Panc1 (cell line): ENCODE measurements at regions not wholly inside any gene's neighbourhood (a gene's known extent, or its start where the extent isn't known, plus 50 kb on each side); places are given as distances from the start of the nearest gene placed in this dataset.

Source experiments
- ATAC-seq: fragments of 200-7000 bp; cut with Tn5 transposase; 2 replicates; pipeline ENCODE4 v1.9.1; 2020; ENCODE audit warnings: mild to moderate bottlenecking, moderate library complexity
- BruUV-seq: library from RNA; stranded (reverse); fragments of 400-500 nt; replicated peaks from 2 replicates; lab custom pipeline; 2021; lab: Mats Ljungman, UMichigan
- CTCF ChIA-PET: fragments of 300-600 bp; sonication (Branson Sonifier 250); formaldehyde crosslinking; loops from one replicate; lab custom pipeline; 2022; ENCODE audit warnings: antibody characterized with exemption; lab: Charles Lee
- POLR2A ChIA-PET: fragments of 300-600 bp; sonication (Branson Sonifier 250); formaldehyde crosslinking; loops from one replicate; lab custom pipeline; 2022; ENCODE audit warnings: antibody characterized with exemption; lab: Charles Lee
- DNase-seq: peaks from one replicate; pipeline ENCODE4 v3.0.0-alpha.2; 2010; ENCODE audit warnings: low read depth, low spot score
- H3K27ac ChIP-seq: 2 replicates; pipeline ENCODE4 v1.5.1; 2011; ENCODE audit warnings: mild to moderate bottlenecking, low read length, inconsistent platforms
- H3K27me3 ChIP-seq: fragments of 200-500 bp; sonication (Bioruptor generic); 2 replicates; pipeline ENCODE4 v1.6.0; 2014; ENCODE audit warnings: low read length, inconsistent platforms; ENCODE audit not compliant: control insufficient read depth, insufficient read depth
- H3K36me3 ChIP-seq: fragments of 200-500 bp; sonication (Bioruptor generic); 2 replicates; pipeline ENCODE4 v1.5.1; 2014; ENCODE audit warnings: inconsistent platforms, mild to moderate bottlenecking, low read length, moderate library complexity; ENCODE audit not compliant: control insufficient read depth, insufficient read depth
- H3K4me1 ChIP-seq: 2 replicates; pipeline ENCODE4 v1.5.1; 2011; ENCODE audit warnings: inconsistent platforms, mild to moderate bottlenecking, low read length, moderate library complexity; ENCODE audit not compliant: control insufficient read depth, insufficient read depth
- H3K4me3 ChIP-seq, 2 experiments: 2 replicates each; pipeline ENCODE4 v1.5.1; 2011 to 2012; ENCODE audit warnings: low read depth in 2 of 2, low read length in 2 of 2, mild to moderate bottlenecking in 2 of 2, inconsistent platforms in 1 of 2, moderate library complexity in 1 of 2
- H3K9me3 ChIP-seq: fragments of 200-500 bp; sonication (Bioruptor generic); 2 replicates; pipeline ENCODE4 v1.5.1; 2014; ENCODE audit warnings: low read depth, mild to moderate bottlenecking, inconsistent platforms, low read length, moderate library complexity; ENCODE audit not compliant: control insufficient read depth, insufficient read depth
- POLR2AphosphoS5 ChIP-seq: IDR thresholded peaks from 2 replicates; pipeline ENCODE4 v1.6.1; 2012; ENCODE audit warnings: mild to moderate bottlenecking, low read depth, low read length, moderate library complexity
- SIN3A ChIP-seq: IDR thresholded peaks from 2 replicates; pipeline ENCODE4 v1.6.1; 2012; ENCODE audit warnings: low read depth, mild to moderate bottlenecking, low read length, moderate library complexity, borderline replicate concordance; ENCODE audit not compliant: insufficient read depth
- TCF7L2 ChIP-seq: IDR thresholded peaks from 2 replicates; pipeline ENCODE4 v1.6.1; 2011; ENCODE audit warnings: mild to moderate bottlenecking, low read depth, low read length, inconsistent platforms
- in situ Hi-C: cut with HindIII; loops from 2 replicates; pipeline ENCODE4 v1.10.0; 2016; ENCODE audit warnings: low sequenced_read_pairs, low pct_unique_long_range_greater_than_20kb
- intact Hi-C: fragments of 100-400 bp; cut with micrococcal nuclease; formaldehyde crosslinking; loops from one replicate; pipeline ENCODE4 v1.10.0; 2022; ENCODE audit not compliant: unreplicated experiment
- TF ChIP-seq, protein P1 (sequence below): fragments of 450-650 bp; IDR thresholded peaks from 2 replicates; pipeline ENCODE4 v1.5.1; 2017; ENCODE audit warnings: mild to moderate bottlenecking
- TF ChIP-seq, protein P2 (sequence below), 2 experiments: IDR thresholded peaks; 2 replicates each; pipeline ENCODE4 v1.6.1; 2011 to 2012; ENCODE audit warnings: low read depth in 2 of 2, control low read depth in 1 of 2, low read length in 1 of 2, mild to moderate bottlenecking in 1 of 2, moderate library complexity in 1 of 2; ENCODE audit not compliant: insufficient read depth in 1 of 2

DNA sequence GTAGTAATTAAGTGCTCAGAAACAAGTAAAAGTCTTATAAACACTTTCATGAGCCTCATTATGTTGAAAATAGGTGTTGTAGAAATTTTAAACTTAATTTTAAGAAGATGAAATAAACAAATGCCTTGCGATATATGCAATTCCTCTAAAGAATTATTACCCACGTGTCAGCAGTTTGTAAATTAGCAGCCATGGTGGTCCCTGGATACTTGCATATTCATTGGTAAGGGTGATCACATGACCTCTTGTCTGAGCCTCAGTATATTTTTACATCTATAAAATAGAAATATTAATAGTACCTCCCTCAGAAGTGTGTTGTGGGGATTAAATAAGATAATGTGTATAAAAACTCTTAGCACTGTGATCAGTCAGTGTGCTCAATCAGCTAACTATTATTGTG, 141.5 kb upstream of the SVIL start:
- TF ChIP-seq, protein P1, sequence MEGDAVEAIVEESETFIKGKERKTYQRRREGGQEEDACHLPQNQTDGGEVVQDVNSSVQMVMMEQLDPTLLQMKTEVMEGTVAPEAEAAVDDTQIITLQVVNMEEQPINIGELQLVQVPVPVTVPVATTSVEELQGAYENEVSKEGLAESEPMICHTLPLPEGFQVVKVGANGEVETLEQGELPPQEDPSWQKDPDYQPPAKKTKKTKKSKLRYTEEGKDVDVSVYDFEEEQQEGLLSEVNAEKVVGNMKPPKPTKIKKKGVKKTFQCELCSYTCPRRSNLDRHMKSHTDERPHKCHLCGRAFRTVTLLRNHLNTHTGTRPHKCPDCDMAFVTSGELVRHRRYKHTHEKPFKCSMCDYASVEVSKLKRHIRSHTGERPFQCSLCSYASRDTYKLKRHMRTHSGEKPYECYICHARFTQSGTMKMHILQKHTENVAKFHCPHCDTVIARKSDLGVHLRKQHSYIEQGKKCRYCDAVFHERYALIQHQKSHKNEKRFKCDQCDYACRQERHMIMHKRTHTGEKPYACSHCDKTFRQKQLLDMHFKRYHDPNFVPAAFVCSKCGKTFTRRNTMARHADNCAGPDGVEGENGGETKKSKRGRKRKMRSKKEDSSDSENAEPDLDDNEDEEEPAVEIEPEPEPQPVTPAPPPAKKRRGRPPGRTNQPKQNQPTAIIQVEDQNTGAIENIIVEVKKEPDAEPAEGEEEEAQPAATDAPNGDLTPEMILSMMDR, result no peak
- no peak for TF ChIP-seq TCF7L2
- TF ChIP-seq, protein P2, sequence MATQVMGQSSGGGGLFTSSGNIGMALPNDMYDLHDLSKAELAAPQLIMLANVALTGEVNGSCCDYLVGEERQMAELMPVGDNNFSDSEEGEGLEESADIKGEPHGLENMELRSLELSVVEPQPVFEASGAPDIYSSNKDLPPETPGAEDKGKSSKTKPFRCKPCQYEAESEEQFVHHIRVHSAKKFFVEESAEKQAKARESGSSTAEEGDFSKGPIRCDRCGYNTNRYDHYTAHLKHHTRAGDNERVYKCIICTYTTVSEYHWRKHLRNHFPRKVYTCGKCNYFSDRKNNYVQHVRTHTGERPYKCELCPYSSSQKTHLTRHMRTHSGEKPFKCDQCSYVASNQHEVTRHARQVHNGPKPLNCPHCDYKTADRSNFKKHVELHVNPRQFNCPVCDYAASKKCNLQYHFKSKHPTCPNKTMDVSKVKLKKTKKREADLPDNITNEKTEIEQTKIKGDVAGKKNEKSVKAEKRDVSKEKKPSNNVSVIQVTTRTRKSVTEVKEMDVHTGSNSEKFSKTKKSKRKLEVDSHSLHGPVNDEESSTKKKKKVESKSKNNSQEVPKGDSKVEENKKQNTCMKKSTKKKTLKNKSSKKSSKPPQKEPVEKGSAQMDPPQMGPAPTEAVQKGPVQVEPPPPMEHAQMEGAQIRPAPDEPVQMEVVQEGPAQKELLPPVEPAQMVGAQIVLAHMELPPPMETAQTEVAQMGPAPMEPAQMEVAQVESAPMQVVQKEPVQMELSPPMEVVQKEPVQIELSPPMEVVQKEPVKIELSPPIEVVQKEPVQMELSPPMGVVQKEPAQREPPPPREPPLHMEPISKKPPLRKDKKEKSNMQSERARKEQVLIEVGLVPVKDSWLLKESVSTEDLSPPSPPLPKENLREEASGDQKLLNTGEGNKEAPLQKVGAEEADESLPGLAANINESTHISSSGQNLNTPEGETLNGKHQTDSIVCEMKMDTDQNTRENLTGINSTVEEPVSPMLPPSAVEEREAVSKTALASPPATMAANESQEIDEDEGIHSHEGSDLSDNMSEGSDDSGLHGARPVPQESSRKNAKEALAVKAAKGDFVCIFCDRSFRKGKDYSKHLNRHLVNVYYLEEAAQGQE (IDR thresholded peaks at IDR 0.05; ENCODE audit: insufficient read depth in 1 of 2, low read depth in 2 of 2, low read length in 1 of 2), result no peak
- TF ChIP-seq SIN3A, result no peak
- no peak for TF ChIP-seq POLR2AphosphoS5
- no peaks in the 10 kb centered on the region for H3K27me3 ChIP-seq
- H3K4me1 ChIP-seq, result no peaks in the 10 kb centered on the region; the same call in 1 of the 2 replicates
- intact Hi-C loops, result no loop called here
- no peak overlapping the region for H3K4me3 ChIP-seq
- DNase-seq (no peak), ATAC-seq (no peak)
- no peak overlapping the region for H3K27ac ChIP-seq
- no peaks in the 10 kb centered on the region for H3K36me3 ChIP-seq
- ChIA-PET CTCF (no interaction called here), POLR2A (no interaction called here)
- in situ Hi-C loops, result no loop called here
- BruUV-seq, result no TSS peak
- no peaks in the 10 kb centered on the region for H3K9me3 ChIP-seq

DNA sequence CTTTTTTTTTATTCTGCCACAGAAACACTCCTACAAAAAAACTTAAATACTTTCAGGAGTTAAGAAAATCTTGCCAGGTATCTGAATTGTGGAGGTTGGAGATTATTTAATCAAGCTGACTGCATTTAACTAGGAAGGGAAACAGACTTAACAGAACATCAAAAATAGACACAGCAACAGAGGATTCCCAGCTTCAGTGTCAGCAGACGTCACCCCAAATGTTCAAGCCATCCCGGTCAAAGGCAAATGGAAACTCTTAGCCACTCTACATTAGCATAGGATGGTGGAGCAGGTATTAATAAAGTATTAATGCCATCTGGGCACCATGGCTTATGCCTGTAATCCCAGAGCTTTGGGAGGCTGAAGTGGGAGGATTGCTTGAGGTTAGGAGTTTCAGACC, 139.7 kb upstream of the SVIL start:
- H3K4me3 ChIP-seq, result no peak overlapping the region
- POLR2A ChIA-PET, result no interaction called here

More for the DNA sequence above, 139.7 kb upstream of the SVIL start:
- DNase-seq (no peak), ATAC-seq (no peak)
- CTCF ChIA-PET, result interaction anchor here (0.6 to 0.7 kb wide), 2 partner anchors 73 to 220 kb away, joined by 6 to 9 read pairs; no protein-coding TSS in a partner anchor
- TF ChIP-seq POLR2AphosphoS5, result no peak
- TF ChIP-seq, protein P2 (IDR thresholded peaks at IDR 0.05; ENCODE audit: insufficient read depth in 1 of 2, low read depth in 2 of 2, low read length in 1 of 2), result no peak
- TF ChIP-seq, protein P1, result no peak
- TF ChIP-seq TCF7L2, result no peak
- no peak for TF ChIP-seq SIN3A
- intact Hi-C loops, result no loop called here
- BruUV-seq, result no TSS peak
- no peaks in the 10 kb centered on the region for H3K36me3 ChIP-seq
- no peaks in the 10 kb centered on the region for H3K9me3 ChIP-seq
- in situ Hi-C loops, result no loop called here
- no peaks in the 10 kb centered on the region for H3K27me3 ChIP-seq
- H3K27ac ChIP-seq, result no peak overlapping the region
- no peaks in the 10 kb centered on the region for H3K4me1 ChIP-seq
